Stimulated activated CD4-positive, alpha-beta T cell treated with anti-CD3 and anti-CD28 coated beads, Interleukin-15, amount 100 ng/mL, for 1 hour (primary cell): ENCODE measurements at regions not wholly inside any gene's neighbourhood (a gene's known extent, or its start where the extent isn't known, plus 50 kb on each side); places are given as distances from the start of the nearest gene placed in this dataset.
"Not testable (repeated sequence)": the region's sequence is repeated elsewhere in the genome, so short reads cannot be mapped to it uniquely, and the experiment has no call there.

Experiments
- DNase-seq, 2 donors: peaks; one replicate each; pipeline ENCODE4 v3.0.0-alpha.2; 2020; ENCODE audit warnings: low read depth in 1 of 2, low spot score in 1 of 2

DNA sequence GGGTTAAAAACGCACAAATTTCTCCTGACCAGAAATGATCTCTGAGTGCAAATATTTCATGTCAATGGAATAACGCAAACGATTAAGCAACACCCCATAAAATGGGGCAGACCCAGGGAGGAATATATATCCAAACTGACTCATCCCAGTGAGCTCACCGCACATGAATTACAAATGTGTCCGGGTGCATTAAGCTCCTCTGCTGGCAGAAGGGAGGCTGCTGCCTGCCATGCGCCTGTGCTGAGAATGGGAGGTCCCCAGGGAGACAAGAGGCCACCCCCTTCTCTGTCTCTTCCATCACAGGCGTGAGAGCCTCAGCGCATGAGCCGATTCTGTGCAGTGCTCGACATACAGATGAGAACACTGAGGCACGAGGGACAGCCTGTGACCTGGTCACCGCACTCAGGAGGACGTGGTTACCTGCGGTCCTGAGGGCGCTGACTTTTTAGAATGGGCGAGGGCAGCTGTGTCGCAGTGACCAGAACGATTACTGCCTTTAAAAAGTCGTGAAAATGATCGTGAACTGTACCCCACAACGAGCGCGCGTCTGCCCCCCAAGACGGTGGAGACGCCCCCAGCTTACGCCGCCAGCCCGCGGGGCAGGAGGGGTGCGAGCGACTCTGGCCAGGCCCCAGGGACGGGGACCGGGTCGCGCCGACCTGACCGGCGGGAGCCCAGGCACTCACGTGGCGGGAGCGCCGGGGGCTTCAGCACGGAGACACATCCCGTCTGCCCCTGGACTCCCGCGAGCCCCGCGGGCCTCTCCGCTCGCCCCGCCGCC is 188.5 kb downstream of the ADRA2C start:
- peak; percentile 16 to 54 for DNase-seq

DNA sequence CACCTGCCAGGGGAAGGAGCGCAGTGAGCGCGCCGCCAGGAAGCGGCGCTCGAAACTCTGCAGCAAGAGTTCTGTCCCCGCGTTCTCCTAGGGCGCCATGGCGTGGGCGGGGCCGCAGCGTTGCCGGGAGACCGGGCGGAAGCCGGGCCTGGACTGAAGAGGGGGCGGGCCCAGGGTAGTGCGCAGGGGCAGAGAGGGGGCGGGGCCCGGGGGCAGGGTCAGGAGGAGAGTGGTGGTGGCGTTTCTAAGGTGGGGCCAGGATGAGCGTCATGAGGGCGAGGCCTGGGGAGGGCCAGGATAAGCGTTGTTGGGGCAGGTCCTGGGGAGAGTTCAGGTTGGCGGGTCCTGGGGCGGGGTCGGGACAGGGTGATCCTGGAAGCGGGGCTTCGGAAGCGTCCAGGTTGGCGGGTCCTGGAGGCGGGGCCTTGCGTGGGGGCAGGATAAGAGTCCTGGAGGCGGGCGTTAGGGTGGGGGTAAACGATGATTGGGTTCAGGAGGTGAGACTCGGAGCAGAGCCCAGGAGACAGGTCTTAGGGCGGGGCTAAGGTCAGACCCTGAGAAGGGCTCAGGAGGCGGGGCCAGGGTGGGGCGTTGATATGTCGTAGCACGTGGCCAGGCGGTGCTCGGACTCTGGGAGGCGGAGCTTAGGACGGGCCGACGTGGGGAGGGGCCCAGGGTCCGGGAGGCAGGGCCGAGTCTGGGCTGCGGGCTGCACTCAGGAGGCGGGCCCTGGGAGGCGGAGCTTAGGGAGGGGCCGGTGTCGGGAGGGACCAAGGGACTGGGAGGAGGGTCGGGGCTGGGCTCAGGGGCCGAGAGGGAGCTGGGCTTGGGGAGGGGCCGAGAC is 189.4 kb downstream of the ADRA2C start:
- DNase-seq = peak; percentile 97 to 99

DNA sequence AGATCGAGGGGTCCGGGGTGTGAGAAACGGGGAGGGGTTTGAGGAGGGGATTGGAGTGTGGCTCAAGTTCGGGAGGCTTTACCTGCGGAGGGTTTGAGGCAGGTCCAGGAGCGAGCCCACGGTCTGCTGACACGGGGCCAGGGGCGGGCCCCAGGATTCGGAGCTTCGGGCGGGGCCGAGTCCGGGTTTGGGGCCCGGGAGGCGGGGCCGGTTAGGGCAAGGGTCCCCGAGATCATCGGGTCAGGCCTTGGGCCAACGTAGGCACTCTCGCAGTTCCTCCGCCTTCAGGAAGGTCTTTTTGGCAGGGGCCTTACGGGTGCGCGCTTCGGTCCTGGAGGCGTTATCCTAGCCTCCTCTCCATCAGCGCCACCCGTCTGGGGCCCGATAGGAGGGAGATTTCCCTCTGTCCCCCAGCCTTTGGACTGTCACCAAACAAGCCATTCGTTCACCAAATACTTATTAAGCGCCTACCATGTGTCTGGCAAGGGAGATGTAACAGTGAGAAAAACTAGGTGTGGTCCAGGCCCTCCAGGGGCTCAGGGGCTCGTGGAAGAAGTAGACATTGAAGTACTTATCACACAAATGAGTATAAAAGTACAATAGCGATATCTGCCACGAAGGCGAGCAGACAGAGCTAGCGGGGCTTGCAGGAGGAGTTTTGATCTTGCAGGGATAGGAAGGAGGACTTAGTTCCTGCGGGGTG is 190.1 kb downstream of the ADRA2C start:
- not testable (repeated sequence) for DNase-seq

DNA sequence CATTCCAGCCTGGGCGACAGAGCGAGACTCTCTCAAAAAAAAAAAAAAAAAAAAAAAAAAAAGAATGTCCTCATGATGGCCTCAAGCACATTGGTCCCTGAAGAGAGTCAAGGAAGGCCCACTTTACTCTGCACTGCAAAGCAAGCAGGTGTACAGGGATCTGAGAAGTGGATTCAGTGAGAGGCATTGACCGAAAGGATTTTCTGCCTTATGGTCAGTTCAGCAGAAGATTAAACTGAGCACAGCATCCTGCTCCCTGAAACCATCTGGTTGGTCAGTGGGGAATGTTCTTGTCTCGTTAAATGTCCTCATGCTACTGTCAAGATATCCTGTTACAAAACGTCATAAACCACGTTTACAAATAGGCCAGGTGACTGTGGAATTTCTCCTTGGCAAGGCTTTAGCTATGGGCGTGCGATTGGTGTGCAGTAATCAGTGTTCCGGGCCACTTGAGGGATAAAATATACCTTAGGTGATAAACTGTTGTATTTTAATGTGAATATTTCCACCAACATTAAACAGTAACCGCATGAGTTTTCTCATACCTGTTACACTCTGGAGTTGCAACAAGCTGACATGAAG is 195.0 kb downstream of the ADRA2C start:
- DNase-seq = not testable (repeated sequence)

DNA sequence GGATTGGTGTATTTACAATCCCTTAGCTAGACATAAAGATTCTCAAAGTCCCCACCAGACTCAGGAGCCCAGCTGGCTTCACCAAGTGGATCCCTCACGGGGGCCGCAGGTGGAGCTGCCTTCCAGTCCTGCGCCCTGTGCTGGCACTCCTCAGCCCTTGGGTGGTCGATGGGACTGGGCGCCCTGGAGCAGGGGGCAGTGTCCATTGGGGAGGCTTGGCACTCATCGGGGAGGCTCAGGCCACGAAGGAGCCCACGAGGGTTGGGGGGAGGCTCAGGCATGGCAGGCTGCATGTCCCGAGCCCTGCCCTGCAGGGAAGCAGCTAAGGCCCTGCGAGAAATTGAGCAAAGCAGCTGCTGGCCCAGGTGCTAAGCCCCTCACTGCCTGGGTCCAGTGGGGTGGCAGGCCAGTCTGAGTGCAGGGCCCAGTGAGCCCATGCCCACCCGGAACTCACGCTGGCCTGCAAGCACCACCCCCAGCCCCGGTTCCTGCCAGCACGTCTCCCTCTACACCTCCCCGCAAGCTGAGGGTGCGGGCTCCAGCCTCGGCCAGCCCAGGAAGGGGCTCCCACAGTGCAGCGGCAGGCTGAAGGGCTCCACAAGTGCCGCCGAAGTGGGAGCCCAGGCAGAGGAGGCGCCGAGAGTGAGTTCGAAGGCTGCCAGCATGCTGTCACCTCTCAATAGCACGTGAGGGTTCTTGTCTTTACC is 198.5 kb downstream of the ADRA2C start:
- DNase-seq = not testable (repeated sequence)

DNA sequence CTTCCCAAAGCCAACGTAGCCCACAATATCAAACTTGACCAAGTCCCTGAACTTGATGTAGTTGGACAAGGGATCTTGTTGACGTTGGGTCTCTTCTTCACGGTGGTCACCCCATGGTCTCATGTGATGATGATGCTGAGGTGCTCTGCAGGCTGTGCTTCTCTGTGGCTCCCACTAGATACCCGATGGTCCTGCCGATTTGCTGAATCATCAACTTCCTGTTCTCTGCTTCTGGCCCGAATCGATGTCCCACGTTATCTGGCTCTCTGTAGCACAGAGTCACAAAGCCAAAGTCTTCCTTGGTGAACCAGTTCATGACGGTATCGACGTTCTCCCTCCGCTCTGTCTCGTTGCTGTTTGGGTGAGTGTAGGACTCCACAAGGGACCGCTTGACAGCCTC is 201.0 kb downstream of the ADRA2C start:
- not testable (repeated sequence) for DNase-seq

DNA sequence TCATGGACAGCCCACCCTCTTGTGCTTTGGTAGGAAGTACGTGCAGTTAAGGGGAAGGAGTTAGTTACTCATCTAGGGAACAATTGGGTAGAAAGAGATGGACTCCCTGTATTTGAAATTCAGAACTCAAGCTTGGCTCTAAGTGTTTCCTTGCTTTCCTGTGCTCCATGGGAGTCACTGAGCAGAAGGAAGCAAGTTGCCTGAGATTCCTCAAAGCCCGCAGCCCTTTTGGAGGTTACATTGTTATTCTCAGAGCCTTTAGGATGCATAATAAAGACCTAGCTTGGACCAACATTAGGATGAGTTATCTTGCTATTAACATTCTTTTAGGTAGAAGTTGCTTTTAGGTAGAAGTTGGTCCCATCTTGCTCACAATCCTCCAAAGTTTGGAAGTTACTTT is 206.4 kb downstream of the ADRA2C start:
- DNase-seq = not testable (repeated sequence)

DNA sequence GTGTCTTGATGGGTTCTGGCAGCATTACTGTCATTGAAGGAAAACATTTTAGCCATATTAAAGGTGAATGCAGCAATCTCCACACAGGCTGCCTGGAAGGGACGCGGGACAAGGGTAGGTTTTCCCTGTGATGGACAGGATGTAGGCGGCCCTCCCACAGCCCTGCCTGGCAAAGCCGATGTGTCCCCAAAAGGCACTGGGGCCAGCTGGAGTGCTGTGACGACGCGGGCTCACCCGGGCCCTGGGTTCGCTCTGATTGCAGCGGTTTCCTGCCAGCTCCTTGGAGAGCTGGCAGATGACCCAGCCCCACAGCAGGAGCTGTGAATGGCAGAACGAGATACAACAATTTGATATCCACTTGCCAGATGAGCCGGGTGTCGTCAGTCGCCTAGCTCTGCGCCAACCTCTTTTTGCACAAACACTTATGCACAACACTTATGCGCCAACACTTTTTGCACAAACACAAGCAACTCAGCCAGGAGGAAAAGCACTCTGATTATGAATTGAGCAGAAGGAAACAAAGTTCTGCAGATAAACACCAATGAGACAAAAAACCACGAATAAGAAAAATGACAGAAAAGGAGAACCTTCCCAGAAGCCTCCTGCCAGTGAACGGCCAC is 207.5 kb downstream of the ADRA2C start:
- not testable (repeated sequence) for DNase-seq

DNA sequence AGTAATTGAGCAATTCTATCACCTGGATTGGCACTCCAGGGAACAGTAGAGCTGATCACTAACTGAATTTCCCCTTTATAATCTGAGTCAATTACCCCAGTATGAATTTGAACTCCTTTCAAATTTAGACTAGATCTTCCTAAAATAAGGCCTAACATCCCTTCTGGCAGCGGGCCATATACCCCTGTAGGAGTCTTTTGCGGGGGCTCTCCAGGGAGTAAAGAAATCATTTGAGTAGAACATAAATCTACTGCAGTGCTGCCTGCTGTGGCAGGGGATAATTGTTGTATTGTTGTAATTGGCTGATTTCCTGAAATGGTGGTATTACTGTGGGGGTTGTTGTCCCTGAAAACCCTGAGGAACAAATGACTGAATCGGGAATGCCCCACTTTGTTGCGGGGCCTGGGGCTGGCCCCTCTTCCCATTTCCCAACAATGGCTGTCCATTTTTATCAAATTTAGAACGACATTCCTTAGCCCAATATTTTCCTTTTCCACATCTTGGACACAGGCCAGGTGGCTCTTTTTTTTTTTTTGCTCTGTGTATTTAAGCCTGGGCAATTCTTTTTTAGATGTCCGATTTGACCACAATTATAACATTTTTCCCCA is 217.4 kb downstream of the ADRA2C start:
- DNase-seq = not testable (repeated sequence)

DNA sequence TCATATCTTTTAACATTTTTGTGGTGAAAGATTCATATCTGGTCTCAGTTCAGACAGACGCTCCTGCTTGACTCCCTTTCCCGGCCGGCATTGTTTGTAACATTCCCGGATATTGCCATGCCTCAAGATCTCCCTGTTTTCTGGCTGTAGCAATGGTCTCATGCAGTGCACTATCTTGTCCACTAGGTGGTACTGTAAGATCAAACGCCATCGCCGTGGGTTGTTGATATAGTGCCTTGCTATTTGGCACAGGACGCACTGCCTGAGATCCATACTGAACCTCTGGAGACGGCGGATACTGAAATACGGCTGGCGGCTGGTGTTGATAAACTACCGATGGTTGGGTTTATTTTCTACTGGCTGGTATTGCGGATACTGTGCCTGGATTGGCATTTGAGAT is 218.6 kb downstream of the ADRA2C start:
- DNase-seq = not testable (repeated sequence)

DNA sequence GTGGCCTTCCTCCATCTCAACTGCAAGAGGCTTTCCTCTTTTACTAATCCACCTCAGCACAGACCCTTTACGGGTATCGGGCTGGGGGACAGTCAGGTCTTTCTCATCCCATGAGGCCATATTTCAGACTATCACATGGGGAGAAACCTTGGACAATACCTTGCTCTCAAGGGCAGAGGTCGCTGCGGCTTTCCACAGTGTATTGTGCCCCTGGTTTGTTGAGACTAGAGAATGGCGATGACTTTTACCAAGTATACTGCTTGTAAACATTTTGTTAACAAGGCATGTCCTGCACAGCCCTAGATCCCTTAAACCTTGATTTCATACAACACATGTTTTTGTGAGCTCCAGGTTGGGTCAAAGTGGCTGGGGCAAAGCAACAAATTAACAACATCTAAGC is 220.2 kb downstream of the ADRA2C start:
- DNase-seq = not testable (repeated sequence)

DNA sequence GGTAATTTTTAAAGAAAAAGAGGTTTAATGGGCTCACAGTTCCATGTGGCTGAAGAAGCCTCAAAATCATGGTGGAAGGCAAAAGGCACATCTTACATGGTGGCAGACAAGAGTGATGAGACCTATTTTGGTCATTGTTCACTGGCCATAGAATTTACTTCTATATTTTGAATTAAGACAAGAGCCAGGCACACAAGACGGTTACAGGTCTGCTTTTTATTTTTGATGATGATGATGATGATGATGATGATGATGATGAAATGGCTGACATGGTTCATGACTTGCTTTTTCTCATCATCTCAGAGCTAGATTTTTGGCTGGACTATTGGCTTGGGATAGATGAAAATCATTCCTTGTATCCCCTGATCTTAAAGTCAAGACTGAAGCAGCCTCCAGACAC is 229.3 kb downstream of the OTOP1 start:
- not testable (repeated sequence) for DNase-seq

DNA sequence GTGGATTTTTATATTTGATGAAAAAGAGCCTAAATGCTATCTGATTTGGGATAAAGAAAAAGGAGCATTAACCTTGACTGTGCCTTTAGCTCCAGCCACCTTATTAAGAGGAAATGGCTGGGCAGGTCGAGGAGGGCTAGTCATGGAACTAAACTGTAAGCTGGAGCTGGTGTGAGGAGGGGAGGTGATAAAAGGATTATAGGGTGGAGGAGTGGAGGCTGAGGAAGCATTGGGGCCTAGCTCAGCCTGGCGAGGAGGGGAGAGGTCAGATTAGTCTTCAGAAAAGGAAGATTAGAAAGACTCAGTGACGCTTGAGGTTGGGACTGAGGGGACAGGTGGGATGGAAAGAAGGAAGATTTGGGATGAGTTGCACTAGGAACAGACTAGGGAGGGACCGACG is 222.7 kb downstream of the OTOP1 start:
- not testable (repeated sequence) for DNase-seq

DNA sequence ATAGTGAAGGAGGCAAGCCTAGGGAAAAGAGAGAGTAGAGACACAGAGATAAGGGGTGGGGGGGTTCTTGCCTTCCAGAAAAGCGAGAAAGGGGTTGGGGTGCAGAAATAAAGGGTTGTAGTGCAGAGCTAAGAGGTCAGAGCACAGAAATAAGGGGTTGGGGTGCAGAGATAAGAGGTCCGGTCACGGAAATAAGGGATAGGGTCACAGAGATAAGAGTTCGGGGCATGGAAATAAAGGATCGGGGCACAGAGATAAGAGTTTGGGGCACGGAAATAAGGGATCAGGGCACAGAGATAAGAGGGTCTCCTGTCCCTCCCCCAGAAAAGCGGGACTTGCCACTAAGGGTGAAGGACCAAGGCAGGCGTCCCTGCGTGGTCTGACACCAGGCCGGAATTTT is 222.0 kb downstream of the OTOP1 start:
- not testable (repeated sequence) for DNase-seq

DNA sequence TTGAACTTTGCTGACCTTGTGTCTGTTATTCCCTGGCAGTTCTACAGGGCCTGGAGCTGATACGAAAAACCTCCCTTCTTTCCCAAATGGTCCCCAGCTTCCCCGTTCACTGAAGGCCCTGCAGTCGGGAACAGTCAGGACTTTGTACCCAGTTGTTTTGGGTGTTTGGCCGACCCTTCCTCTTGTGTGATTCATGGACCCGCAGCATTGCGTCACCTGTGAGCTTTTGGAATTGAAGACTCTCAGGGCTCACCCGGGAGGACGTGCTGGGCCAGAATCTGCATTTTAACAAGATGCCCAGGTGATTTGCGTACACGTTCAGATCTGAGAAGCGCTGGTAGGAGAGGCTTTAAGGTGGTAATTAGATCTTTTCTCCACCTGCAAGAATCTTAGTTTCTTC is 220.4 kb downstream of the OTOP1 start:
- not testable (repeated sequence) for DNase-seq

DNA sequence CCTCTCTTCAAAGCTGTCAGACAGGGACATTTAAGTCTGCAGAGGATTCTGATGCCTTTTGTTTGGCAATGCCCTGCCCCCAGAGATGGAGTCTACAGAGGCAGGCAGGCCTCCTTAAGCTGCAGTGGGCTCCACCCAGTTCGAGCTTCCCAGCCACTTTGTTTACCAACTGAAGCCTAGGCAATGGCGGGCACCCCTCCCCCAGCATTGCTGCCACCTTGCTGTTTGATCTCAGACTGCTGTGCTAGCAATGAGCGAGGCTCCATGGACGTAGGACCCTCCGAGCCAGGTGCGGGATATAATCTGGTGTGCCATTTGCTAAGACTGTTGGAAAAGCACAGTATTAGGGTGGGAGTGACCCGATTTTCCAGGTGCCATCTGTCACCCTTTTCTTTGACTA is 207.7 kb downstream of the OTOP1 start:
- DNase-seq = not testable (repeated sequence)

DNA sequence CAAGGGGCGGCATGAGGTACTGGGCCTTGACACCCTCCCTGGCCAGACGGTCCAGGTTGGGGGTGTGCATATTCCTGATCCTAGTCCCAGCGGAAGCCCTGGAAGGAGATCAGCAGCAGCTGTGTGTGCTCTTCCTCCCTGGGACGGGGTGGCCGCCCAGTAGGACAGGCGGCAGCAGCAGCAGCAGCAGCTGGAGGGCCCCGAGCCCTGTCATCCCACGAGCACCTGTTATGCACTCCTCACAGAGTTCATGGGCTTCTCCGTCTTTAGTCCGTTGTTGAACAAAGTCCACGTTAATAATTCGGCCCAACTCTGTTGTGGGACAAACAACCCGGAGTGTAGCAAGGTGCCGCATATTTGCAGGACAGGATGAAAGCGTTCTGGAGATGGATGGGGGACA is 205.6 kb downstream of the OTOP1 start:
- DNase-seq = not testable (repeated sequence)

DNA sequence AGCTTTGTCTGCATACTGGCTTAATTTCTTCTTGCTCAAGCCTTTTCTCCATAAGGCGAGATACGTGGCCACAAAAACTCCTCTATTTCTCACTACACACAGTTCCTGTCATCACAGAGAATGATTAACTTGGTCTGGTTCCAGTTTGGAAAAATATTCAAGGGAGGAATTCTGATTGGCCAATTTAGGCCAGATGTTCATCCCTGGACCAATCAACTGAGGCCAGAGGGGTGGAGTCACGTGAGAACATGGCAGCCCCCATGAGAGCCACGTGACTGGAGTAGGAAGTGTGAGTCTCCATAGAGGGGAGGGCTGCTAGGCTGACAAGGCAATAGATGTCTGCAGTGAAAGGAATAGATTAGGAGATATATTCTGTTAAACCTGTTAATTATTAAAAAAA is 200.0 kb downstream of the OTOP1 start:
- not testable (repeated sequence) for DNase-seq

DNA sequence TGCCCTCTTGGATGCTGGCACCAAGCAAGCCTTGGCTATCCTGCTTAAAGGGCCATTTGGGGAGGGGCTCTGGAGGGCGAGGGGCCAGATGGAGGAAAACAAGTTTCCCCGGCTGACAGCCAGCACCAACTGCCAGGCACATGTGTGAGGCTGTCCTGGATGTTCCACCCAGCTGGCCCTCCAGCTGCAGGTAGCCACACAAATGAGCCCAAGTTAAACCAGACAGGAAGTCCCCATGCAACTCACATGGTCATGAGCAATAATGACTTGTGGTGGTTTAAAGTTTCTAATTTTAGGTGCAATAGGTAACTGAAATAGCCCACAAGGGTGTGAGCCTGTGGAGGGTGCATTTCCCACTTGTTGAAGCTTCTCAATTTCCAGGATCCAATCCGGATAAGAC is 198.0 kb downstream of the OTOP1 start:
- not testable (repeated sequence) for DNase-seq

DNA sequence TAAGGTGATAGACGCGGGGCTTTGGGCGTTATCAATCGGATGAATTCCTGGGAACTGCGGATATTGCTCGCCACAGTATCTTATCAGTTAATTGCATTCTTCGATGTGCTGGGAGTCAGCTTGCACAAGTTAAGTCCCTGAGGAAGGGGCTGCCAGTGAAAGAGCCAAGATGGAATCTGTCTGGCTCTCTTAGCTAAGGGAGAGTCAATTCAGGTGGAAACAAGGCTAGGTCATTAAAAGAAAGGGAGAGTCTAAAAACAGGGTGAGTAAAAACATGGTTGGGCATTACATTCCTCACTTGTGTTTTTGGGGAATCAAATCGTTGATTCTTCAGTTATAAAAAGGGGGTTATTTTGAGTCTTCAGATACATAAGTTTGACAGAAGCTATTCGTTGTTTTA is 196.2 kb downstream of the OTOP1 start:
- not testable (repeated sequence) for DNase-seq
